GM12878 (cell line): ENCODE measurements at regions not wholly inside any gene's neighbourhood (a gene's known extent, or its start where the extent isn't known, plus 50 kb on each side); places are given as distances from the start of the nearest gene placed in this dataset.
A peak's percentile ranks its signal among the peaks of the same experiment; 100 is the strongest.

Experiments used
- ATAC-seq: fragments of 200-7000 bp; cut with Tn5 transposase; 3 replicates; pipeline ENCODE4 v1.9.1; 2020; ENCODE audit warnings: mild to moderate bottlenecking, moderate library complexity
- BruUV-seq: library from RNA; stranded (reverse); fragments of 400-500 nt; replicated peaks from 2 replicates; lab custom pipeline; 2021; lab: Mats Ljungman, UMichigan
- CTCF ChIA-PET: fragments of 300-600 bp; sonication (Branson Sonifier 250); formaldehyde crosslinking; extraction: SDS; loops from one replicate; lab custom pipeline; 2021; ENCODE audit warnings: inconsistent platforms; lab: Yijun Ruan, JAX
- POLR2A ChIA-PET: fragments of 350-600 bp; formaldehyde crosslinking; extraction: SDS; loops from one replicate; lab custom pipeline; 2021; ENCODE audit warnings: inconsistent platforms; lab: Charles Lee
- RAD21 ChIA-PET: fragments of 300-600 bp; sonication (Branson Sonifier 250); formaldehyde crosslinking; loops from one replicate; lab custom pipeline; 2023; ENCODE audit warnings: antibody characterized with exemption; ENCODE audit not compliant: unreplicated experiment; lab: Charles Lee
- SMC1A ChIA-PET: fragments of 300-600 bp; sonication (Branson Sonifier 250); formaldehyde crosslinking; loops from one replicate; lab custom pipeline; 2023; ENCODE audit not compliant: unreplicated experiment, uncharacterized antibody; lab: Charles Lee
- DNase-seq: peaks from one replicate; pipeline ENCODE4 v3.0.0-alpha.2; 2011; ENCODE audit warnings: low read depth, low spot score
- FAIRE-seq: peaks from 3 replicates; lab custom pipeline; 2011; peaks lifted over from hg19 to GRCh38; lab: Jason Lieb, UNC
- H2AFZ ChIP-seq: 2 replicates; pipeline ENCODE4 v1.6.0; 2011; ENCODE audit warnings: low read depth, low read length, control low read depth; ENCODE audit not compliant: control insufficient read depth
- H3K27ac ChIP-seq: 2 replicates; pipeline ENCODE4 v1.5.1; 2011; ENCODE audit warnings: control low read depth; ENCODE audit not compliant: control insufficient read depth, insufficient read depth
- H3K27me3 ChIP-seq, 2 experiments: replicated peaks in 1 of 2; 2 replicates each; pipeline versions ENCODE4 v1.6.0 to v1.6.1; 2011; ENCODE audit warnings: low read length in 1 of 2; ENCODE audit not compliant: control insufficient read depth in 2 of 2, insufficient read depth in 2 of 2
- H3K36me3 ChIP-seq, 2 experiments: 2 replicates each; pipeline ENCODE4 v1.5.1; 2011; ENCODE audit warnings: low read length in 1 of 2; ENCODE audit not compliant: control insufficient read depth in 2 of 2, insufficient read depth in 2 of 2
- H3K4me1 ChIP-seq: 2 replicates; pipeline ENCODE4 v1.6.1; 2011; ENCODE audit warnings: mild to moderate bottlenecking, low read length, moderate library complexity, mixed read lengths; ENCODE audit not compliant: control insufficient read depth, insufficient read depth
- H3K4me2 ChIP-seq: 2 replicates; pipeline ENCODE4 v1.6.0; 2011; ENCODE audit warnings: control low read depth; ENCODE audit not compliant: control insufficient read depth, insufficient read depth
- H3K4me3 ChIP-seq: fragments of 200-600 bp; sonication (generic); 2 replicates; pipeline ENCODE4 v1.5.1; 2016
- H3K79me2 ChIP-seq: 2 replicates; pipeline ENCODE4 v1.6.0; 2011; ENCODE audit warnings: low read length; ENCODE audit not compliant: control insufficient read depth, insufficient read depth
- H3K9ac ChIP-seq: 2 replicates; pipeline ENCODE4 v1.8.0; 2011; ENCODE audit warnings: low read length, control low read depth, mixed read lengths; ENCODE audit not compliant: control insufficient read depth, insufficient read depth
- H3K9me3 ChIP-seq: replicated peaks from 3 replicates; pipeline ENCODE4 v1.5.1; 2011; ENCODE audit warnings: mild to moderate bottlenecking, low read length; ENCODE audit not compliant: control insufficient read depth, insufficient read depth
- H4K20me1 ChIP-seq: 2 replicates; pipeline ENCODE4 v1.6.0; 2011; ENCODE audit not compliant: control insufficient read depth, insufficient read depth
- IKZF1 ChIP-seq: fragments of 450-650 bp; conservative IDR thresholded peaks from 2 replicates; pipeline ENCODE4 v1.6.1; 2017; ENCODE audit warnings: antibody characterized with exemption, mild to moderate bottlenecking
- RAD21 ChIP-seq: IDR thresholded peaks from 2 replicates; pipeline ENCODE4 v1.6.1; 2011; ENCODE audit warnings: mild to moderate bottlenecking, low read depth, low read length, moderate library complexity; ENCODE audit not compliant: insufficient read depth
- SMC3 ChIP-seq: IDR thresholded peaks from 2 replicates; pipeline ENCODE4 v1.6.1; 2011; ENCODE audit warnings: low read length, improper control_type of control experiment, borderline replicate concordance
- WGBS: methylation state at CpG from one replicate; pipeline ENCODE4 v1.1.6; 2016; ENCODE audit warnings: low lambda C conversion rate; ENCODE audit not compliant: insufficient replicate concordance, insufficient coverage; ENCODE audit errors: missing lambda C conversion rate; 5-methylcytosine and 5-hydroxymethylcytosine counted together
- in situ Hi-C: fragments of 300-500 bp; cut with MboI; formaldehyde crosslinking; loops from 9 replicates; pipeline ENCODE4 v1.14.3; 2018; ENCODE audit warnings: mixed read lengths
- intact Hi-C: fragments of 100-400 bp; cut with micrococcal nuclease; formaldehyde crosslinking; loops from one replicate; pipeline ENCODE4 v1.14.2; 2022; ENCODE audit not compliant: unreplicated experiment
- TF ChIP-seq, protein P1 (sequence below): fragments of 150-350 bp; IDR thresholded peaks from 2 replicates; pipeline ENCODE4 v1.6.1; 2016; ENCODE audit warnings: low read depth, low read length
- TF ChIP-seq, protein P2 (sequence below), 3 experiments: IDR thresholded peaks in 2 of 3; conservative IDR thresholded peaks in 1 of 3; 2 replicates each; pipeline ENCODE4 v1.5.1; 2011; ENCODE audit warnings: low read depth in 3 of 3, low read length in 3 of 3, mild to moderate bottlenecking in 3 of 3, control low read depth in 2 of 3, moderate library complexity in 2 of 3, inconsistent platforms in 1 of 3, mixed read lengths in 1 of 3; ENCODE audit not compliant: control insufficient read depth in 2 of 3, insufficient read depth in 1 of 3; ENCODE audit errors: extremely low read depth in 1 of 3

DNA sequence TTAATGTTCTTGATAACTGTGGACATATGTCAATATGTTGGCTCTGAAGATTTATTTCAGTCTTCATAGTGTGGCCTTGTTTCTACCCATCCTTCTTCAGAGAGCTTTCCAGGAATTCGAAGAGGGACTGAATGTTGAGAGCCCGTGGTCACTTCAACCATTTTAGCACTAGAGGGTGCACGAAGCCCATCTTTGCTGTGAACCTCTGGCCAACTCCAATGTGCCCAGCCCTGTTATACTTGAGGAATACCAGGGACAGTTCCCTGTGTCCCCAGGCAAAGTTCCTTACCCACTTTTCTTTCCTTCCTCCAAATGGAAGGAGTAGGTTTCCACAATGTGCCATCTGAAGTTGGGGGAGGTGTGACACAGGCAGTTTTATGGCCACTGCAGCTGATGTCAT, 603.5 kb downstream of the RPL10L start:
- Histone ChIP-seq H3K9ac (no peak overlapping the region), H3K36me3 (no peaks in the 10 kb centered on the region)
- no peak for FAIRE-seq

DNA sequence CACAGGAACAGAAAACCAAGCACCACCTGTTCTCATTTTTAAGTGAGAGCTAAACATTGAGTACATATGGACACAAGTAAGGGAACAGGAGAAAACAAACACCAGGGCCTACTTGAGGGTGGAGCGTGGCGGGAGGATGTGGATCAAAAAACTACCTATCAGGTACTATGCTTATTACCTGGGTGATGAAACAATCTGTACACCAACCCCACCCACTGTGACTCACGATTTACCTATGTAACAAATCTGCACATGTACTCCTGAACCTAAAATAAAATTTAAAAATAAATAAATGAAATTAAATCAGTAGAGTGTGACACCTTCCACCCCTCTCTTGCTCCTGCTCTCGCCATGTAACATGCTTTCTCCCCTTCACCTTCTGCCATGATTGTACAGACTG, 615.5 kb downstream of the RPL10L start:
- Histone ChIP-seq H3K4me3 (no peak overlapping the region), H3K4me2 (no peak overlapping the region), H3K27ac (no peak overlapping the region), H3K79me2 (no peaks in the 10 kb centered on the region), H4K20me1 (no peaks in the 10 kb centered on the region), H2AFZ (no peak overlapping the region), H3K27me3 (no peaks in the 10 kb centered on the region), H3K4me1 (no peaks in the 10 kb centered on the region), H3K9me3 (no peaks in the 10 kb centered on the region), H3K9ac (no peak overlapping the region), H3K36me3 (no peaks in the 10 kb centered on the region)
- in situ Hi-C loops (no loop called here), intact Hi-C loops (no loop called here)
- ChIA-PET SMC1A (no interaction called here), RAD21 (no interaction called here), POLR2A (no interaction called here), CTCF (interaction anchor here (0.9 to 1.4 kb wide), 3 partner anchors 12 to 17 kb away, joined by 3 to 4 read pairs (median 3); no protein-coding TSS in a partner anchor)
- no peak for DNase-seq
- TF ChIP-seq, protein P1, sequence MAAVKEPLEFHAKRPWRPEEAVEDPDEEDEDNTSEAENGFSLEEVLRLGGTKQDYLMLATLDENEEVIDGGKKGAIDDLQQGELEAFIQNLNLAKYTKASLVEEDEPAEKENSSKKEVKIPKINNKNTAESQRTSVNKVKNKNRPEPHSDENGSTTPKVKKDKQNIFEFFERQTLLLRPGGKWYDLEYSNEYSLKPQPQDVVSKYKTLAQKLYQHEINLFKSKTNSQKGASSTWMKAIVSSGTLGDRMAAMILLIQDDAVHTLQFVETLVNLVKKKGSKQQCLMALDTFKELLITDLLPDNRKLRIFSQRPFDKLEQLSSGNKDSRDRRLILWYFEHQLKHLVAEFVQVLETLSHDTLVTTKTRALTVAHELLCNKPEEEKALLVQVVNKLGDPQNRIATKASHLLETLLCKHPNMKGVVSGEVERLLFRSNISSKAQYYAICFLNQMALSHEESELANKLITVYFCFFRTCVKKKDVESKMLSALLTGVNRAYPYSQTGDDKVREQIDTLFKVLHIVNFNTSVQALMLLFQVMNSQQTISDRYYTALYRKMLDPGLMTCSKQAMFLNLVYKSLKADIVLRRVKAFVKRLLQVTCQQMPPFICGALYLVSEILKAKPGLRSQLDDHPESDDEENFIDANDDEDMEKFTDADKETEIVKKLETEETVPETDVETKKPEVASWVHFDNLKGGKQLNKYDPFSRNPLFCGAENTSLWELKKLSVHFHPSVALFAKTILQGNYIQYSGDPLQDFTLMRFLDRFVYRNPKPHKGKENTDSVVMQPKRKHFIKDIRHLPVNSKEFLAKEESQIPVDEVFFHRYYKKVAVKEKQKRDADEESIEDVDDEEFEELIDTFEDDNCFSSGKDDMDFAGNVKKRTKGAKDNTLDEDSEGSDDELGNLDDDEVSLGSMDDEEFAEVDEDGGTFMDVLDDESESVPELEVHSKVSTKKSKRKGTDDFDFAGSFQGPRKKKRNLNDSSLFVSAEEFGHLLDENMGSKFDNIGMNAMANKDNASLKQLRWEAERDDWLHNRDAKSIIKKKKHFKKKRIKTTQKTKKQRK = no peak
- FAIRE-seq = no peak
- no TSS peak for BruUV-seq
- no peak for ATAC-seq
- 62% methylated on average over 4 of the region's 4 CpGs for WGBS

More for the DNA sequence above, 603.5 kb downstream of the RPL10L start:
- Histone ChIP-seq H3K27me3 (no peaks in the 10 kb centered on the region), H3K4me2 (no peak overlapping the region), H3K9me3 (no peaks in the 10 kb centered on the region), H3K4me1 (no peaks in the 10 kb centered on the region), H2AFZ (no peak overlapping the region), H4K20me1 (no peaks in the 10 kb centered on the region), H3K27ac (no peak overlapping the region), H3K79me2 (no peaks in the 10 kb centered on the region), H3K4me3 (no peak overlapping the region)
- DNase-seq = peak; percentile 3
- ChIA-PET CTCF (interaction anchor here (0.6 to 1.1 kb wide), 2 partner anchors 11 to 397 kb away, joined by 3 to 4 read pairs; no protein-coding TSS in a partner anchor), POLR2A (no interaction called here), SMC1A (interaction anchor here (0.5 kb wide), 1 partner anchor 125 kb away, joined by 3 read pairs; no protein-coding TSS in a partner anchor), RAD21 (no interaction called here)
- in situ Hi-C loops = no loop called here
- no peak for ATAC-seq
- intact Hi-C loops = loop anchor here (1.0 kb wide), 1 partner anchor 296 kb away; no protein-coding TSS in a partner anchor
- WGBS = 0% methylated on average over 3 of the region's 3 CpGs
- TF ChIP-seq RAD21 (peak; percentile 70), IKZF1 (no peak), SMC3 (peak; percentile 28; the same call in 1 of the 2 replicates)
- TF ChIP-seq, protein P2, sequence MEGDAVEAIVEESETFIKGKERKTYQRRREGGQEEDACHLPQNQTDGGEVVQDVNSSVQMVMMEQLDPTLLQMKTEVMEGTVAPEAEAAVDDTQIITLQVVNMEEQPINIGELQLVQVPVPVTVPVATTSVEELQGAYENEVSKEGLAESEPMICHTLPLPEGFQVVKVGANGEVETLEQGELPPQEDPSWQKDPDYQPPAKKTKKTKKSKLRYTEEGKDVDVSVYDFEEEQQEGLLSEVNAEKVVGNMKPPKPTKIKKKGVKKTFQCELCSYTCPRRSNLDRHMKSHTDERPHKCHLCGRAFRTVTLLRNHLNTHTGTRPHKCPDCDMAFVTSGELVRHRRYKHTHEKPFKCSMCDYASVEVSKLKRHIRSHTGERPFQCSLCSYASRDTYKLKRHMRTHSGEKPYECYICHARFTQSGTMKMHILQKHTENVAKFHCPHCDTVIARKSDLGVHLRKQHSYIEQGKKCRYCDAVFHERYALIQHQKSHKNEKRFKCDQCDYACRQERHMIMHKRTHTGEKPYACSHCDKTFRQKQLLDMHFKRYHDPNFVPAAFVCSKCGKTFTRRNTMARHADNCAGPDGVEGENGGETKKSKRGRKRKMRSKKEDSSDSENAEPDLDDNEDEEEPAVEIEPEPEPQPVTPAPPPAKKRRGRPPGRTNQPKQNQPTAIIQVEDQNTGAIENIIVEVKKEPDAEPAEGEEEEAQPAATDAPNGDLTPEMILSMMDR (IDR thresholded peaks at IDR 0.05 in 2 of 3, conservative IDR thresholded peaks at IDR 0.05 in 1 of 3; ENCODE audit: control insufficient read depth in 2 of 3, extremely low read depth in 1 of 3, insufficient read depth in 1 of 3, low read depth in 3 of 3, low read length in 3 of 3) = peak in 2 of 3 experiments; percentile 48 to 49; a peak in 3 of 6 replicates
- no TSS peak for BruUV-seq
